ENCODE measurements at regions not wholly inside any gene's neighbourhood (a gene's known extent, or its start where the extent isn't known, plus 50 kb on each side); places are given as distances from the start of the nearest gene placed in this dataset.
"Not testable (repeated sequence)": the region's sequence is repeated elsewhere in the genome, so short reads cannot be mapped to it uniquely, and the experiment has no call there.

DNA sequence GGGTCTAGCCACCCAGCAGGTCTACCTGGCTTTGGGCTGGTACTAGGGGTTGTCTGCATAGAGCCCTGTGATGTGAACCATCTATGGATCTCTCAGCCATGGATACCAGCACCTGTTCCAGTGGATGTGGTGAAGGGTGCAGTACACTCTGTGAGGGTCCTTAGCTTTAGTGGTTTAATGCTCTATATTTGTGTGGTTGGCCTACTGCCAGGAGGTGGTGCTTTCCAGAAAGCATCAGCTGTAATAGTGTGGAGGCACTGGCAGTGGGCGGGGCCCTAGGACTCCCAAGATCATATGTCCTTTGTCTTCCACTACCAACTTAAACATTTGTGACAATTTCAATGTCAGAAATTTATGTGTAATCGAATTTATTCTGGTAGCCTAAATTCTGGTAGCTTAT lies 1065.1 kb downstream of the RPIA start:
- ATAC-seq, result not testable (repeated sequence)

DNA sequence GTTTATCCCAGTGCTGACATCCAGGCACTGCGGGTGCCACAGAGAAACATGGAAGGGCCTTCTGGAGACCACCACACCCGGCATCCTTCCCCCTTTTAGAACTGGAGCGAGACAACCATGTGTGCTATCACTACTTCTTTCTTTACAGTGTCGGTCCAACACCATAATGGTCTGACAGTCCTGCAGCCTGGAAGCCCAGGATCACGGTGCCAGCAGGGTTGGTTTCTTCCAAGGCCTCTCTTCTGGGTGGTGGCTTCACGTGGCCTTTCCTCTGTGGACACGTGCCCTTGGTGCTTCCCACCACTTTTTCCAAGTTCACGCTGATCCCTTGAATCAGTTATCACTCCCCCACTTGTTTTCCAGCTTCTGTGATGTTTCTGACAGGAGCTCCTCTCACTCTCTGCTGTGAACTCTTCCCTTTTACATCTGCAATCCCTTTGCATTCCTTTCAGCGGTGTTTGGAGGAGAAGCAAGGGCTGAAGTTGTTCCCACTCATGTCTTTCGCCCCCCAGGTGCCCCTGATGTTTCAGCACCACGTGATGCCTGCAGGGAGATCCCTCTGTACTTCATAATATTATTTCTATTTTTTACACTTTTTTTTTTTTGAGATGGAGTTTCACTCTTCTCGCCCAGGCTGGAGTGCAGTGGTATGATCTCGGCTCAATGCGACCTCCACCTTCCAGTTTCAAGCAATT lies 1067.0 kb downstream of the RPIA start:
- not testable (repeated sequence) for ATAC-seq

DNA sequence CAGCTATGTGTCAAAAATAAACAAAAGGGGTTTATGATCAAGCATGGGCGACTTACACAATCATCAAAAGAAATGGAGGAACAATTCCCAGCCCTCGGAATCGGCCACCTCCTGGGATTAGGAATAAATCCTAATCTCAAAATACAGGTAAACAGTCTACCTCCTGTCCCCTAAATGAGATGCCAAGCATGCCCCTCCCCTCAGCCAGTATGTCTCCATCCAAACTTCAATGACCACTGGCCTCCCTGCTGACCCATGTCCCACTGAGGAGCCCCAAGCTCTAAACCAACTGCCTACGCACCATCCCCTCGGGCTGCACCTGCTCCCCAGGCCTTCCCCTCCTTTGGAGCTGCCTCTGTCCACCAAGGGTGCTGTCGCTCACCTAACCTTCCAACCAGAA lies 1069.3 kb downstream of the RPIA start:
- not testable (repeated sequence) for ATAC-seq

DNA sequence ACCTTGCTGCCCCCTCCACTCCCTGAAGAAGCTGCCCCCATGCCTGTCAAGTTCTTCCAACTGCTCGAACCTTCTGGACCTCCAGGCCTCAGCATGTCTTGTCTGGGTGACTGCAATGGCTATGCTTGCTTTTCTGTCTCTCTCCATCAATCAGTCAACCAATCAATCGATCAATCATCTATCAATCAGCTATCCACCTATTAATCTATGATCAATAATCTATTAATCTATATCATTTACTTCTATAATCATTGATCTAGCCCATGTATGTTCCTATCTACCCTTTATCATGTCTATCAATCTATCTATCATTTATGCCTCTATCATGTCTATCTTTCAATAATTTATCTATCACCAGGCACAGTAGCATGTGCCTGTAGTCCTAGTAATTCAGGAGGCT lies 1069.7 kb downstream of the RPIA start:
- ATAC-seq, result not testable (repeated sequence)

DNA sequence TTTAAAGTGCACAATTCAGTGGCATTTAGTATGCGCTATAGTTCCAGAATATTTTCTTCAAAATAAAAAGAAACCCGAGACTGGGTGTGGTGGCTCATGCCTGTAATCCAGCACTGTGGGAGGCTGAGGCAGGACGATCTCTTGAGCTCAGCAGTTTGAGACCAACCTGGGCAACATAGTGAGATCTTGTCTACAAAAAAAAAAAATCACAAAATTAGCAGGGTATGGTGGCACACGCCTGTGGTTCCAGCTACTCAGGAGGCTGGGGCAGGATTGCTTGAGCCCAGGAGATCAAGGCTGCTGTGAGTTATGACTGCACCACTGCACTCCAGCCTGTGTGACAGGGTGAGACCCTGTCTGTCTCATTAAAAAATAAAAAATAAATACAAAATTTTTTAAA lies 1070.4 kb downstream of the RPIA start:
- ATAC-seq, result not testable (repeated sequence)

DNA sequence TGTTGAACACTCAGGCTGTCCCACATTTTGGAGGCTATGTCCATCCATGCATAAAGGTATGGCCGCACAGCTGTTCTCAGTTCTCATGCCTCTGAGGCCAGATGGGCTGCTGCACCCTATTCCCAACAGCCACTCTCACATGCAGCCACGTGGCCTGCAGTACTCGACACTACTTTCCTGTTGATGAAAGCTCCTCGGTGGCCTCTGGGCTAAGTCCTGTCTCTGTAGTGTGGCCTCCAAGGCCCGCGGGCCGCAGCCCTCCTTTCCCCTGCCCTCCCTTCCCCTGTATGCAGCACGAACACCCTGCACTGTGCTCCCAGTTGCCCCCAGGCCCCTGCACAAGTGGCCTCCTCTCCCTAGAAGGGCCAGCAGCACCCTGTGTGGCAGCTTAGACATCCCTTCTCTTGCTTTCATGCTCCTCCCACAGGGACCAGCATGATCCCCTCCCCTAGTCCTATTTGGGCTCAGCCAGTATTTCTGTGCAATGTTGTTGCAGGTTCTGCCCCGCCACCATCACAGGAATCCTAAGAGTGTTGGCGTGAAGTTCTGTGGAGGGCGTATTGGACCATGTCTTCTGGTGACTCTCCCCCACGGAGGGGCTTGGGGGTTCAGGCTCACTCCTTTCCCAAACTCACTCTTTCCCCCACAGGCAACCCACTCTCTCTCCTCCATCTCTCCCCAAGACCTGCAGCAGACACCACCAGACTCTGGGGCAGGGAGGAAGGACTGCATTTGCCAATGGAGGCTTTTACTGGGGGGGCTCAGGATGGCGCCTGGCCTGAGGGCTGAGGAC lies 1071.2 kb downstream of the RPIA start:
- ATAC-seq, result not testable (repeated sequence)

DNA sequence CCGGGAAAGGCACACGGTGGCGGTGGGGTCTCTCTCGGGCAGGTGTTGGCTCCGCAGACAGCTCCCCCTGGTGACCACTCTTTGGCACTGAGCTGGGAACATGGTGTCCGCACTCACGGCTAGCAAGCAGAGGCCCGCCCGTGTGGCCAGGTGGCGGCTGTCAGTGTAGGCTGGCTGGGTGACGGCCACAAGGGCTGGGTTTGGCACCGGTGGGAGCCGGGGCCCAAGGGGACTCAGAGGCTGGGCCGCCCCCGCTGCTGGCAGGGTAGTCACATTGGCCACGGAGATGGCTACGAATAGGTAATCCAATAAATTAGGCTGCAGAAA lies 1071.7 kb downstream of the RPIA start:
- ATAC-seq, result no peak
- TF ChIP-seq PPARA (CRISPR knock-in tag; IDR thresholded peaks at IDR 0.05; ENCODE audit: borderline replicate concordance) (no peak), ZFP3 (CRISPR knock-in tag; IDR thresholded peaks at IDR 0.05) (no peak), GLIS3 (CRISPR knock-in tag; IDR thresholded peaks at IDR 0.05) (no peak), ARNTL (CRISPR knock-in tag; IDR thresholded peaks at IDR 0.05; ENCODE audit: borderline replicate concordance, low read depth) (no peak), TOX (CRISPR knock-in tag; IDR thresholded peaks at IDR 0.05; ENCODE audit: borderline replicate concordance) (no peak), CSDC2 (CRISPR knock-in tag; IDR thresholded peaks at IDR 0.05) (no peak), ZNF565 (CRISPR knock-in tag; conservative IDR thresholded peaks at IDR 0.05; ENCODE audit: low read depth) (no peak), ZNF8 (CRISPR knock-in tag; IDR thresholded peaks at IDR 0.05) (no peak), ESRRG (CRISPR knock-in tag; IDR thresholded peaks at IDR 0.05) (no peak), OSR1 (CRISPR knock-in tag; IDR thresholded peaks at IDR 0.05) (no peak), ZFP30 (CRISPR knock-in tag; IDR thresholded peaks at IDR 0.05) (no peak), ZNF70 (CRISPR knock-in tag; IDR thresholded peaks at IDR 0.05) (no peak)
- TF ChIP-seq, protein P1, sequence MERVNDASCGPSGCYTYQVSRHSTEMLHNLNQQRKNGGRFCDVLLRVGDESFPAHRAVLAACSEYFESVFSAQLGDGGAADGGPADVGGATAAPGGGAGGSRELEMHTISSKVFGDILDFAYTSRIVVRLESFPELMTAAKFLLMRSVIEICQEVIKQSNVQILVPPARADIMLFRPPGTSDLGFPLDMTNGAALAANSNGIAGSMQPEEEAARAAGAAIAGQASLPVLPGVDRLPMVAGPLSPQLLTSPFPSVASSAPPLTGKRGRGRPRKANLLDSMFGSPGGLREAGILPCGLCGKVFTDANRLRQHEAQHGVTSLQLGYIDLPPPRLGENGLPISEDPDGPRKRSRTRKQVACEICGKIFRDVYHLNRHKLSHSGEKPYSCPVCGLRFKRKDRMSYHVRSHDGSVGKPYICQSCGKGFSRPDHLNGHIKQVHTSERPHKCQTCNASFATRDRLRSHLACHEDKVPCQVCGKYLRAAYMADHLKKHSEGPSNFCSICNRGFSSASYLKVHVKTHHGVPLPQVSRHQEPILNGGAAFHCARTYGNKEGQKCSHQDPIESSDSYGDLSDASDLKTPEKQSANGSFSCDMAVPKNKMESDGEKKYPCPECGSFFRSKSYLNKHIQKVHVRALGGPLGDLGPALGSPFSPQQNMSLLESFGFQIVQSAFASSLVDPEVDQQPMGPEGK (CRISPR knock-in tag; IDR thresholded peaks at IDR 0.05; ENCODE audit: borderline replicate concordance), result no peak
- TF ChIP-seq, protein P2, sequence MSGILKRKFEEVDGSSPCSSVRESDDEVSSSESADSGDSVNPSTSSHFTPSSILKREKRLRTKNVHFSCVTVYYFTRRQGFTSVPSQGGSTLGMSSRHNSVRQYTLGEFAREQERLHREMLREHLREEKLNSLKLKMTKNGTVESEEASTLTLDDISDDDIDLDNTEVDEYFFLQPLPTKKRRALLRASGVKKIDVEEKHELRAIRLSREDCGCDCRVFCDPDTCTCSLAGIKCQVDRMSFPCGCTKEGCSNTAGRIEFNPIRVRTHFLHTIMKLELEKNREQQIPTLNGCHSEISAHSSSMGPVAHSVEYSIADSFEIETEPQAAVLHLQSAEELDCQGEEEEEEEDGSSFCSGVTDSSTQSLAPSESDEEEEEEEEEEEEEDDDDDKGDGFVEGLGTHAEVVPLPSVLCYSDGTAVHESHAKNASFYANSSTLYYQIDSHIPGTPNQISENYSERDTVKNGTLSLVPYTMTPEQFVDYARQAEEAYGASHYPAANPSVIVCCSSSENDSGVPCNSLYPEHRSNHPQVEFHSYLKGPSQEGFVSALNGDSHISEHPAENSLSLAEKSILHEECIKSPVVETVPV (CRISPR knock-in tag; IDR thresholded peaks at IDR 0.05), result no peak
- TF ChIP-seq, protein P3, sequence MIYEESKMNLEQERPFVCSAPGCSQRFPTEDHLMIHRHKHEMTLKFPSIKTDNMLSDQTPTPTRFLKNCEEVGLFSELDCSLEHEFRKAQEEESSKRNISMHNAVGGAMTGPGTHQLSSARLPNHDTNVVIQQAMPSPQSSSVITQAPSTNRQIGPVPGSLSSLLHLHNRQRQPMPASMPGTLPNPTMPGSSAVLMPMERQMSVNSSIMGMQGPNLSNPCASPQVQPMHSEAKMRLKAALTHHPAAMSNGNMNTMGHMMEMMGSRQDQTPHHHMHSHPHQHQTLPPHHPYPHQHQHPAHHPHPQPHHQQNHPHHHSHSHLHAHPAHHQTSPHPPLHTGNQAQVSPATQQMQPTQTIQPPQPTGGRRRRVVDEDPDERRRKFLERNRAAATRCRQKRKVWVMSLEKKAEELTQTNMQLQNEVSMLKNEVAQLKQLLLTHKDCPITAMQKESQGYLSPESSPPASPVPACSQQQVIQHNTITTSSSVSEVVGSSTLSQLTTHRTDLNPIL (CRISPR knock-in tag; IDR thresholded peaks at IDR 0.05; ENCODE audit: low read depth), result no peak
- TF ChIP-seq, protein P4, sequence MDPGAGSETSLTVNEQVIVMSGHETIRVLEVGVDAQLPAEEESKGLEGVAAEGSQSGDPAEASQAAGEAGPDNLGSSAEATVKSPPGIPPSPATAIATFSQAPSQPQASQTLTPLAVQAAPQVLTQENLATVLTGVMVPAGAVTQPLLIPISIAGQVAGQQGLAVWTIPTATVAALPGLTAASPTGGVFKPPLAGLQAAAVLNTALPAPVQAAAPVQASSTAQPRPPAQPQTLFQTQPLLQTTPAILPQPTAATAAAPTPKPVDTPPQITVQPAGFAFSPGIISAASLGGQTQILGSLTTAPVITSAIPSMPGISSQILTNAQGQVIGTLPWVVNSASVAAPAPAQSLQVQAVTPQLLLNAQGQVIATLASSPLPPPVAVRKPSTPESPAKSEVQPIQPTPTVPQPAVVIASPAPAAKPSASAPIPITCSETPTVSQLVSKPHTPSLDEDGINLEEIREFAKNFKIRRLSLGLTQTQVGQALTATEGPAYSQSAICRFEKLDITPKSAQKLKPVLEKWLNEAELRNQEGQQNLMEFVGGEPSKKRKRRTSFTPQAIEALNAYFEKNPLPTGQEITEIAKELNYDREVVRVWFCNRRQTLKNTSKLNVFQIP (CRISPR knock-in tag; IDR thresholded peaks at IDR 0.05; ENCODE audit: borderline replicate concordance, low read depth), result no peak
- TF ChIP-seq, protein P5, sequence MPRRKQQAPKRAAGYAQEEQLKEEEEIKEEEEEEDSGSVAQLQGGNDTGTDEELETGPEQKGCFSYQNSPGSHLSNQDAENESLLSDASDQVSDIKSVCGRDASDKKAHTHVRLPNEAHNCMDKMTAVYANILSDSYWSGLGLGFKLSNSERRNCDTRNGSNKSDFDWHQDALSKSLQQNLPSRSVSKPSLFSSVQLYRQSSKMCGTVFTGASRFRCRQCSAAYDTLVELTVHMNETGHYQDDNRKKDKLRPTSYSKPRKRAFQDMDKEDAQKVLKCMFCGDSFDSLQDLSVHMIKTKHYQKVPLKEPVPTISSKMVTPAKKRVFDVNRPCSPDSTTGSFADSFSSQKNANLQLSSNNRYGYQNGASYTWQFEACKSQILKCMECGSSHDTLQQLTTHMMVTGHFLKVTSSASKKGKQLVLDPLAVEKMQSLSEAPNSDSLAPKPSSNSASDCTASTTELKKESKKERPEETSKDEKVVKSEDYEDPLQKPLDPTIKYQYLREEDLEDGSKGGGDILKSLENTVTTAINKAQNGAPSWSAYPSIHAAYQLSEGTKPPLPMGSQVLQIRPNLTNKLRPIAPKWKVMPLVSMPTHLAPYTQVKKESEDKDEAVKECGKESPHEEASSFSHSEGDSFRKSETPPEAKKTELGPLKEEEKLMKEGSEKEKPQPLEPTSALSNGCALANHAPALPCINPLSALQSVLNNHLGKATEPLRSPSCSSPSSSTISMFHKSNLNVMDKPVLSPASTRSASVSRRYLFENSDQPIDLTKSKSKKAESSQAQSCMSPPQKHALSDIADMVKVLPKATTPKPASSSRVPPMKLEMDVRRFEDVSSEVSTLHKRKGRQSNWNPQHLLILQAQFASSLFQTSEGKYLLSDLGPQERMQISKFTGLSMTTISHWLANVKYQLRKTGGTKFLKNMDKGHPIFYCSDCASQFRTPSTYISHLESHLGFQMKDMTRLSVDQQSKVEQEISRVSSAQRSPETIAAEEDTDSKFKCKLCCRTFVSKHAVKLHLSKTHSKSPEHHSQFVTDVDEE (CRISPR knock-in tag; IDR thresholded peaks at IDR 0.05), result no peak
